ENCODE measurements at regions not wholly inside any gene's neighbourhood (a gene's known extent, or its start where the extent isn't known, plus 50 kb on each side); places are given as distances from the start of the nearest gene placed in this dataset.

DNA sequence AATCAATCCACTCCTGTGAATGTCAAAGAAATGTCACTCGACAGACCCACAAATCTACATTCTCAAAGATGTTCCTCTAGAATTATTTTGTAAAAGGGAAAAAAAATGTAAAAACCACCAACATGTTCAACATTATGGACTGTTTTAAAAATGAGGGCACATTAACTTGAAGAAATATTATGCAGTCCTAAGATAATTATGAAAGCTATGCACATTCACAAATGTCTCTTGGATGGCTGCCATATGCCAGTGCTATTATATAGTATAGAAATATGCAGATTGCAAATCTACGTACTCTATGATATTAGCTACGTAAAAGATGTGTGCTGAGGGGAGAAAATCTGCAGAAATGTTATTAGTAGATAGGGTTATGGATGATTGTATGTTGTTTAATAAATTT is 334.2 kb downstream of the BMP4 start:
- no peaks in the 10 kb centered on the region for H3K27me3 ChIP-seq
- H3K4me1 ChIP-seq (ENCODE audit: insufficient read depth): peaks cover 5% of the 10 kb centered on the region
- DNase-seq: no peak
- H3K9me3 ChIP-seq: no peaks in the 10 kb centered on the region
- H3K4me3 ChIP-seq: no peak overlapping the region
- H3K36me3 ChIP-seq: no peaks in the 10 kb centered on the region
- H3K27ac ChIP-seq: no peak overlapping the region
- TF ChIP-seq POLR2A (IDR thresholded peaks at IDR 0.05): no peak
- TF ChIP-seq EP300 (IDR thresholded peaks at IDR 0.05): no peak
- TF ChIP-seq, protein P1, sequence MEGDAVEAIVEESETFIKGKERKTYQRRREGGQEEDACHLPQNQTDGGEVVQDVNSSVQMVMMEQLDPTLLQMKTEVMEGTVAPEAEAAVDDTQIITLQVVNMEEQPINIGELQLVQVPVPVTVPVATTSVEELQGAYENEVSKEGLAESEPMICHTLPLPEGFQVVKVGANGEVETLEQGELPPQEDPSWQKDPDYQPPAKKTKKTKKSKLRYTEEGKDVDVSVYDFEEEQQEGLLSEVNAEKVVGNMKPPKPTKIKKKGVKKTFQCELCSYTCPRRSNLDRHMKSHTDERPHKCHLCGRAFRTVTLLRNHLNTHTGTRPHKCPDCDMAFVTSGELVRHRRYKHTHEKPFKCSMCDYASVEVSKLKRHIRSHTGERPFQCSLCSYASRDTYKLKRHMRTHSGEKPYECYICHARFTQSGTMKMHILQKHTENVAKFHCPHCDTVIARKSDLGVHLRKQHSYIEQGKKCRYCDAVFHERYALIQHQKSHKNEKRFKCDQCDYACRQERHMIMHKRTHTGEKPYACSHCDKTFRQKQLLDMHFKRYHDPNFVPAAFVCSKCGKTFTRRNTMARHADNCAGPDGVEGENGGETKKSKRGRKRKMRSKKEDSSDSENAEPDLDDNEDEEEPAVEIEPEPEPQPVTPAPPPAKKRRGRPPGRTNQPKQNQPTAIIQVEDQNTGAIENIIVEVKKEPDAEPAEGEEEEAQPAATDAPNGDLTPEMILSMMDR (IDR thresholded peaks at IDR 0.05): no peak
- intact Hi-C loops (cut with DNase I): no loop called here
- WGBS, 3 donors: 95 to 98% (median 95%) methylated on average over 3 of the region's 3 CpGs

DNA sequence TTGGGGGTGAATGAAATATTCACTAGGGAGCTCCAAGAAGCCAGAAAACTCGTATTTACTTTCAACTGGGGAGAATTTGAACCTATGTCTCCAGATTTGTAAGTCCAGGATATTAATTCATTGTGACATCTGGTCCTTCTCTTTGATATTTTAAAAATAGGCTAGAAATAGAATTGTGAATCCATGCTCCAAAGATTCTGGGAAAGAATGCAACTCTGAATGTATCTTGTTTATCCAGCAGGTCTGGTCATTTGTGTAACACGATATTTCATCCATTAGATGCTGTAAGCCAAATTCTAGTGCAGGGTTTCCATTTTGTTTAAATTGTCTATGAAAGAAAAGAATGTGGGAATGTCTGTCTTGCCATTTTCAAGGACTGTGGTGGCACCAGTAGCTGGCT is 334.7 kb downstream of the BMP4 start:
- H3K27me3 ChIP-seq: no peaks in the 10 kb centered on the region
- peaks cover 5% of the 10 kb centered on the region for H3K4me1 ChIP-seq (ENCODE audit: insufficient read depth)
- TF ChIP-seq EP300 (IDR thresholded peaks at IDR 0.05): no peak
- TF ChIP-seq, protein P1 (IDR thresholded peaks at IDR 0.05): no peak
- no peak for TF ChIP-seq POLR2A (IDR thresholded peaks at IDR 0.05)
- DNase-seq: no peak
- H3K27ac ChIP-seq: no peak overlapping the region
- intact Hi-C loops (cut with DNase I): no loop called here
- 42 to 70% (median 69%) methylated on average over 2 of the region's 2 CpGs for WGBS, 3 donors
- no peak overlapping the region for H3K4me3 ChIP-seq
- H3K36me3 ChIP-seq: no peaks in the 10 kb centered on the region
- no peaks in the 10 kb centered on the region for H3K9me3 ChIP-seq

DNA sequence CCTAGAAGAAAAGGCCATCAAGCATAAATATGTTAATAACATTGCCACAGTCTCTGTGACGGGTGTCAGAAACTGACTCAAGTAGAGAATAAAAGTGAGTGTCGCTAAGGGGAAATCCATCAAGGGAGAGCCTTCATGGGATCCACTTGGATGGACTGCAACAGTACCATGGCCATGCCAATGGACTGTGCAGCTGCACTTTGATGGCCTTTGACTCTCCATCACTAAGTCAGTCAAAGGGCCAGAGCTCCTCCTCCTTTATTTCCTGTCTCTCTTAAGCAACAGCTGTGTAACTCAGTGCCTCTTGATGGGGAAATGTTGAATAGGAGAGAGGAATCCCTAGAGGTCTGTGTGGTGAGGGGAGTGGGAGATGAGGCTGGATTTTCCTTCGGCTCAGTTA is 335.2 kb downstream of the BMP4 start:
- no peak overlapping the region for H3K27ac ChIP-seq
- H3K36me3 ChIP-seq: no peaks in the 10 kb centered on the region
- no peaks in the 10 kb centered on the region for H3K9me3 ChIP-seq
- TF ChIP-seq POLR2A (IDR thresholded peaks at IDR 0.05) (no peak), EP300 (IDR thresholded peaks at IDR 0.05) (no peak)
- TF ChIP-seq, protein P1 (IDR thresholded peaks at IDR 0.05): no peak
- no peak overlapping the region for H3K4me3 ChIP-seq
- H3K27me3 ChIP-seq: no peaks in the 10 kb centered on the region
- intact Hi-C loops (cut with DNase I): no loop called here
- DNase-seq: no peak
- H3K4me1 ChIP-seq (ENCODE audit: insufficient read depth): peaks cover 5% of the 10 kb centered on the region
- 86 to 97% (median 95%) methylated on average over 3 of the region's 3 CpGs for WGBS, 3 donors

DNA sequence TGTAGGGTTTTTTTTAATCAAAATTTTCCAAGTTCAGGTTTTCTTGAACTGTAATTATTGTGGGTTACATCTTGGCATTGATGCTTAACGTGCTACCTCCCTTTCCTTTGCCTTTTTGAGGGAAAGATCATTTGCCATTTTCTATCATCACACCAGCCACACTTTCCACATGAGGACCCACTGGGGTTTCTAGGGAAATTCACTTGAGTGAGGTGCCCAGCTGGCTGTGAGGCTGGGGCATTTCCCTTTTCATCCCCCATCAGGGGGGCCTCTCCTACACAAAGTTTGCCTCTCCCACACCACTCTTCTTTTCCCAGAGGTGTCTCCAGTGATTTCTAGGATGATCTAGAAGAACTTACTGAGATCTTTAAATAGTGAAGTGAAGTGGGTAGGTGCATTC is 335.7 kb downstream of the BMP4 start:
- intact Hi-C loops (cut with DNase I): no loop called here
- H3K27ac ChIP-seq: no peak overlapping the region
- 85 to 93% (median 89%) methylated on average over 1 of the region's 1 CpG for WGBS, 3 donors

More for the DNA sequence above, 335.7 kb downstream of the BMP4 start:
- H3K4me3 ChIP-seq: no peak overlapping the region
- DNase-seq: no peak
- H3K27me3 ChIP-seq: no peaks in the 10 kb centered on the region
- no peak for TF ChIP-seq POLR2A (IDR thresholded peaks at IDR 0.05)
- TF ChIP-seq EP300 (IDR thresholded peaks at IDR 0.05): no peak
- TF ChIP-seq, protein P1 (IDR thresholded peaks at IDR 0.05): no peak
- H3K36me3 ChIP-seq: no peaks in the 10 kb centered on the region
- H3K4me1 ChIP-seq (ENCODE audit: insufficient read depth): peaks cover 5% of the 10 kb centered on the region
- no peaks in the 10 kb centered on the region for H3K9me3 ChIP-seq

Measured in ovary (tissue), 7 donors.